Femur (tissue), 1 donor: ENCODE measurements at regions not wholly inside any gene's neighbourhood (a gene's known extent, or its start where the extent isn't known, plus 50 kb on each side); places are given as distances from the start of the nearest gene placed in this dataset.

Experiments used
- DNase-seq: peaks from one replicate; pipeline ENCODE4 v3.0.0-alpha.2; 2017

DNA sequence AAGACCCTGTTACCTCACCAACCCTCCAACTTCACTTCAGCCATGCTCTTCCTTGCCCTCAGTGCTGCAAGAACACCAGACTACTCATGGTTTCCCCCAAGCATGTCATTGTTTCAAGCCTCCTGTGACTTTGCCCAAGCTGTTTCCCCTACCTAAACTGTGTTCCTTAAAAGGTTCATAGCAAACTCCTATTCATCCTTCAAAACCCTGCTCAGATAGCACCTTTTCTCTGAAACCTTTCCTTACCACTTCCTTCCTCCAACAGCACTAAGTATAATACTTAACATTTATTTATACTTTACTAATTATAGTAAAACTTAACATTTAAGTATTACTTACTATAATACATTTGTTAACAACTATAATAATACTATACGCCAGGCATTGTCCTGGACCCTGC, 136.2 kb downstream of the CCT6B start:
- DNase-seq, result no peak

DNA sequence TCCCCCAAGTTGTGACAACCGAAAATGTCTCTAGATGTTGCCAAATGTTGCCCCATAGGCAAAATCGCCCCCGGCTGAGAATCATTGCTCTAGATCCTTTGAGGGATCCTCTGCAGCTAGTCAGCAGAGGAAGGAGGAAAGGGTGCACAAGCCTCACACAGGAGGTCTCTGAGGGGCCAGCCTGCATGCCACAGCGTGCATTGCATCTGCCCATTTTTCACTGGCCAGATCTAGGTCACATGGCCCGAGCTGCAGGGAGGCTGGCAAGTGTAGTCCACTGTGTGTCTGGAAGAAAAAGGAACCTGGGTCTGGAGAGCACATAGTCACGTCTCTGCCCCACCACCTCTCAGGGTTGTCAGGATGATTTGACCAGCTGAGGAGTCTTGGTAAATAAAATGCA, 138.2 kb downstream of the CCT6B start:
- no peak for DNase-seq

DNA sequence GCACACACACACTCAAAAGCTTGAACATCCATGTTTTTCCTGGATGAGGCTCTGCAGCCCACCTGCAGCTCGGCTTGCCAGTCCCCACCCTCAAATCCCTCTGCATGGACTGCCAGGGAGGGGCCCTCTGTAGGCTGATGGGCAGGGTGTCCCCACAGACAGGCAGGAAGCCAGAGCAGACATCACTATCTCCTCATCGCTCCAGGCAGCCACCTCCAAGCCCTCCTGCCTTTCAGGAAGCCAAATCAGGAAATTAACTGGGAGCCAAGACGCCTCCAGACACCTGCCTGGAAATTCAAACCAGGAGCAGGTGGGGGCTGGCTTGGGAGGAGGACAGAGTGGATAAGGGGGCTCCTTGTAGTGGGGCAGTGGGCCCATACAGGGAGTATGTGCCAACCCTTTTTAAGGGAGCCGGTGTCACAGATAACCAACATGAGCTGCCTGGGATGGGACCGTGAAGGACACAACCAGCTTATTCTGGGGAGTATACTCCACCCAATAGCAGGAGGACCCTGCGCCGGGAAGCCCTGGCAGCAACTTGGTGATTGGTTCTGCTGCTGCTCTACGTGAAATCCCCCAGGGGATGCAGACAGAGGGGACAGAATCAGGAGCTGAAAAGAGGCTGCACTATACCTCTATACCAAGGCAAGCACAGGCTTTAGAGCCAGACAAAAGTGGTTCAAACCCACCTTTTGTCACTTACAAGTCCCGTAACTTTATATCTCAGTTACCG, 139.1 kb downstream of the CCT6B start:
- DNase-seq, result no peak

DNA sequence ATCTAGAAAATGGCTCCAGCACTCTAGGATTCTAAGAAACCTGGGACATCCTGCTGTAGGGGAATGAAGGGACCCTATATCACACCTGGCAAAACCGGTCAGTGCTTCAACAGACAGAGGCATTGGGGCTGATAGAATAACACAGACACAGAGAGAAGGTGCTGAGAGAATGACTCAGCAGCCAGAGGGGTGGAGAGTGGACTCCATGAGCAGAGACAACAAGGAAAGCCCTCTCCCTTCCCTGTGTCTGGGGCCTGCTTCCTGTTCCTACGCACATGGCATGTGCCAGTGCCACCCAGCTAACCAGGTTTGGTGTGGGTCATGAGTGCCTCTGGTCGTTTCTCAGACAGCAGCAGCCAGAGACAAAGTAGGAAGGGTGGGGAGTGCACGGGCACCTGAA, 140.3 kb downstream of the CCT6B start:
- DNase-seq, result no peak

DNA sequence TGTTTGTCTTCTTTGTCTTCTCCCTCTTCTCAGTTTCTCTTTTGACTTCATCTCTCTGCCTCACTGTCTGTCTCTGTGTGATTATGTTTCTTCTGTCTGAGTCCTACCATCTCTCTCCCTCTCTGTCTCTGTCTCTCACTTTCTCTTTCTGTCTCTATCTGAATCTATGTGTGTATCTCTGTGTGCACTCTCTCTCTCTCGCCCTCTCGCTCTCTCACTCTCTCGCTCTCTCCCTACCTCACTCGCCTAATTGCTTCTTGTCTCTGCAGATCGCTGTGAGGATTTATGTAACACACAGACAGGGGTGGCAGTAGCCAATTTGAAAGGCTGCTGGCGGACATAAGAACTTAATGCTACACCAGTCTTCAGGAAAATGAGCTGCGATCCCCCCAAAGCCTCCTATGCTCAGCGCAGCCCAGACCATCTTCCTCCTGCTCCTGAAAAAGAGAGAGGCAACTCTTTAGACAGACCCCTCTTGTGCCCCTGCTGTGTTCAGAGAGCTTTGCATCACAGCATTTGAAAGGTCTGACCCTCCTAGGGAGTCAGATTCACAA, 140.9 kb downstream of the CCT6B start:
- no peak for DNase-seq

DNA sequence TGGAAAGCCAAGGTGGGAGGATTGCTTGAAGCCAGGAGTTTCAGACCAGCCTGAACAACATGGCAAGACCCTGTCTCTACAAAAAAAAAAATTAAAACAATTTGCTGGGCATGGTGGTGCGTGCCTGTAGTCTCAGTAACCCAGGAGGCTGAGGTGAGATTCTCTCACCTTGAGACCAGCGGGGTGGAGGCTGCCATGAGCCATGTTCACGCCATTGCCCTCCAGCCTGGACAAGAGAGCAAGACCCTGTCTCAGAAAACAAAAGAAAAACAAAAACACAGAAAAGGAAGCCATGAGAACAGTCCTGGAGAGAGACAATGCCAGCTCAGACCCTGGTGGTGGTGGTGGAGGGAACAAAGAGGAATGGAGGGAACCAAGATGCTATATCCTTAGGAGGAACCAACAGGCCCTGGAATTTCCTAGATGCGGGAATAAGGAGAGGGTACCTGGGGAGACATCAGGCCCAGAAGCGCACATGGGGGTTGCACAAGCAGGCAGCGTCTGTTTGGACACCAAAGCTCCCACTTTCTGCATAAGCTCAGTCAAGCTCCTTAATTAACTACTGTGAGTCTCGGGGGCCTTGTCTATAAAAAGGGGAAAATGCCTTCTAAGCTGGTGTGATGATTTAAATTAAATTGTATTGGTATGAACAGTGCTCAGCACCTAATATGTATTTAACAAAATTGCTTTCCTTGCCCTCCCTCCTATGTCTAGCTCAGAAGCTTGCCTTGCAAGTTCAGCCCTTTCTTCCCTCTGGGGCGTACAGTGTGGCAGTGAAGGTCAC, 143.8 kb downstream of the CCT6B start:
- no peak for DNase-seq

DNA sequence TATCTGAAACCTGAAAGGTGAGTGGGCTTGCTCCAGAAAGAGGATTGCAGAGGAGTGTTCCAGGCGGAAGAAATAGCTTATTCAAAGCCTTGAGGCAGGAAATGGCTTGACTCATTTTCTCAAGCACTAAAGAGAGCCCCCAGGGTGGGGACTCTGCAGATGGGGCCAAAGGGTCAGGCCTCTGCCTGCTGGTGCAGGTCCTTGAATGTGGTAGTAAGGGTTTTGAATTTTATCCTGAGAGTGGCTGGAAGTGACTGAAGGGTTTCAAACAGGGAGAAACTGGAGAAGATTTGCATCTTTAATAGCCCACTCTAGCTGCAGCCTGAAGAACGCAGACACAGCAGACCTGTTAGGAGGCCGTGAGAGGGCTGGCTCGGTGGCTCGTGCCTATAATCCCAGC, 144.4 kb downstream of the CCT6B start:
- no peak for DNase-seq

- no peak for DNase-seq
Observed at GRCh38 chr17:34813290-34813689, 148.0 kb downstream of the CCT6B start.

DNA sequence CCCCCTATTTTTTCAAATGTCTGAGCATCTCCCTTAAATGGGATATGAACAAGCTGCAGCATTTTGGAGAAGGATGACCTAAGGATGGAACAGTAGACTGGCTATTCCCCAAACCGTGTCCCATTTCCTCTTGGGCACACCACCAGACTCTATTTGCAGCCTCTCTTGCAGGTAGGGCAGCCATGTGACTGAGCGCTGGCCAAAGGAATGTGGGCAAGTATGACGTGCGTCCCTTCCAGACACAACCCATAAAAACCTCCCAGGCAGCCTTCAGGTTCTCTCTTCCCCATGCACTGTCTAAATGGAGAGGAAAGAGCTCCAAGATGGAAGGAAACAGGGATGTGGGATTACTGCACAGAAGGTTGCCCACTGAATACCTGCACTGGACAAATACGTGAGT, 149.7 kb downstream of the CCT6B start:
- no peak for DNase-seq

GRCh38 chr17:34800661-34801060, 160.6 kb downstream of the CCT6B start:
- no peak for DNase-seq

GRCh38 chr17:34799751-34800150, 161.5 kb downstream of the CCT6B start:
- DNase-seq, result no peak

DNA sequence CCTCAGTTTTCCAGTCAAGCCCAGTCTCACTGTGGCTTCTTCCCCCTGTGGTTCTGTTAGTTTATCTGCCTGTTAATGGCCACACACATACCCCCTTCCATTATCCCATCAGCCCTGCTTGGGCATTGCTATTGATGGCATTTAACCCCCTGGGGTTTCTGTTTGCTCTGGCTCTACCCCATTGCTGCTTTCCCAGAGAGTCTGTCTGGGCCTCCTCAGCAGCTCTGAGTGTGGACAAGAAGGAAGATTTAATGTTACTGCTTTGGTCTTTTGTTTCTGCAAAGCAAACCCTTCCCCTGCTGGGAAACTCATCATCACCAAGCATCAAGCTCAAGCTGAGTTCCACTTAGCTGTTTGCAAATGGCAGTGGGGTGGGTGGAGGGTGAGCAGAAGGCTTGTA, 162.7 kb downstream of the CCT6B start:
- no peak for DNase-seq

- peak; percentile 45 for DNase-seq
Observed at GRCh38 chr17:34797720-34798119, 163.5 kb downstream of the CCT6B start.

- no peak for DNase-seq
Observed at GRCh38 chr17:34793231-34793908, 167.9 kb downstream of the CCT6B start.

GRCh38 chr17:34788696-34789095, 172.6 kb downstream of the CCT6B start:
- DNase-seq, result no peak

- no peak for DNase-seq
Observed at GRCh38 chr17:34784526-34784925, 176.7 kb downstream of the CCT6B start.

DNA sequence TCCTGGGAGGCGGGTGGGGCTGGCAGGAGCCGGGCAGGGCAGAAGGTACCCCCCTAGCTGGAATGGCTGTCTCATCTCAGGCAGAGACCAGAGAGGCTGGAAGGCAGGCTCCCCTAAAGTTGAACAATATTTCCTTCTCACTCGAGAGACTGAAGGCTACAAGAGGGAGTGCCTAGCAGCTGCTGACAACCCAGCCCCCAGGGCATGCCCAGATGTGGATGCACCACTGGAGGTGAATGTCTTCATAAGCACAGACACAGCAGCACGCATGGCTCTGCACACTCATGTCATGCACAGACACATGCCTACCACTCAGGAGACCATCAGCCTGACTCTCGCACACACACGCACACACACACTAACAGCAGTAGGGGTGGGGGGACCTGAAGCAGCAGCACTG, 179.0 kb downstream of the CCT6B start:
- DNase-seq, result no peak

- DNase-seq, result no peak
Observed at GRCh38 chr17:34781571-34782108, 179.6 kb downstream of the CCT6B start.

DNA sequence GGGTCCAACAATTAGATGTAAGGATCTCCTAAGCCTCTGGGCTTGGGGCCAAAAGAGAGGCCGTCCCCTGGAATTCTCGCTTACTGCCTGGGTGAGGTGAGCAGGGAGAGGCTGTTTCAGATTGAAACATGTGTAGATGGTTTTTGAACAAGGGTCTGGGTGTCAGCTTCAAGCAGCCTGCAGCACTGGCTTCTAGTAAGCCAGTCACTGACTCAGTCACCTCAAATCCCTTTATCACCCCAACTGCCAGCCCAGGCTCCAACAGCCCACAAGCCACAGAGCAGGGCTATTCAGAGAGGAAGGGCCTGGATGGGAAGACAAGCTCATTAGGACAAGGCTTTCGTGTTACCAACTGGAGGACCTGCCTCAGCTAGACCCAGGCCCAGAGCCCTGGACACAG, 180.2 kb downstream of the CCT6B start:
- no peak for DNase-seq

DNA sequence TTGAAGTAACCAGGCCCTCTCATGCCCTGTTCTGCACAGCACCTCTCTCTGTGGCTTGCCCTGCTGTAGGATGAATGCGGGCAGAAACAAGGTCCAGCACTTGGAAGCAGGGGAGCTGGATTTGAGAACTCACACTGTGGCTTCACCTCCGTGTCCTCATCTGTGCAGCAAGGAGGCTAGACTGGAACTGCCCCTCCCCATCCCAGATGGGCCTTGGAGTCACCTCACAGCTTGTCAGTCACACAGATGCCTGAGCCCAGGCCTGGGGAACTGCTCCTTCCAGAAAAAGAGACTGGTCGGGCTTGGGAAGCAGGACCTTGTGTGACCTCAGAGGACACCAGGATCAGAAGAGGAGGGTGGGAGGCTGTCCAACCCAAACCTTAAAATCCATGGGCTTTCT, 180.8 kb downstream of the CCT6B start:
- no peak for DNase-seq

GRCh38 chr17:34776456-34777443, 184.5 kb downstream of the CCT6B start:
- no peak for DNase-seq

DNA sequence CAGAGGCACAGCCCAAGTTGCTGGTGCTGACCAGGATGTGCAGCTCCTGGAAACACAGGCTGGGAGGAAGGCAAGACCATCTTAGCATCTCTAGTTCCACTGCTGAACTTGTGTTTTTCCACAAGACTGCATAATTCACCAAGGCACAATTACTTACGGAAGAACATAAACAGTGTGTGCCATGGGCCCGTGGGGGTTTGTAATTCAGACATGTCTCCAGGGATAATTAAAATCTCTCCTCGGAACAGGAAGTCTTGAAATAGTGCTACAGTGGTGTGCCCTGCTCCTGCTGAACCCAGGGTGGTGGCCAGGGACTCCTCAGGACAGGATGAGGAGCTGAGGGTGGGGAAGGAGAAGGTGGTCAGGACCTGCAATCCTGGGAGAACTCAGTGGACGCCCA, 188.2 kb downstream of the CCT6B start:
- no peak for DNase-seq
